Cardiac fibroblast (primary cell): ENCODE measurements at regions not wholly inside any gene's neighbourhood (a gene's known extent, or its start where the extent isn't known, plus 50 kb on each side); places are given as distances from the start of the nearest gene placed in this dataset.

ENCODE experiments used
- DNase-seq, 2 donors: peaks; one replicate each; pipeline versions ENCODE4 v3.0.0 to v3.0.0-alpha.2; 2010; ENCODE audit warnings: low read depth in 2 of 2
- H3K4me3 ChIP-seq, 2 donors: replicated peaks in 1 of 2; 1 replicate in 1 of 2; 2 replicates in 1 of 2; pipeline ENCODE4 v1.5.1; 2011; ENCODE audit warnings: low read depth in 2 of 2, low read length in 2 of 2, mild to moderate bottlenecking in 2 of 2, moderate library complexity in 1 of 2
- TF ChIP-seq, protein P1 (sequence below): IDR thresholded peaks from one replicate; pipeline ENCODE4 v1.5.1; 2011; ENCODE audit warnings: low read depth, mild to moderate bottlenecking, low read length, inconsistent platforms

- no peak overlapping the region for H3K4me3 ChIP-seq
- TF ChIP-seq, protein P1, sequence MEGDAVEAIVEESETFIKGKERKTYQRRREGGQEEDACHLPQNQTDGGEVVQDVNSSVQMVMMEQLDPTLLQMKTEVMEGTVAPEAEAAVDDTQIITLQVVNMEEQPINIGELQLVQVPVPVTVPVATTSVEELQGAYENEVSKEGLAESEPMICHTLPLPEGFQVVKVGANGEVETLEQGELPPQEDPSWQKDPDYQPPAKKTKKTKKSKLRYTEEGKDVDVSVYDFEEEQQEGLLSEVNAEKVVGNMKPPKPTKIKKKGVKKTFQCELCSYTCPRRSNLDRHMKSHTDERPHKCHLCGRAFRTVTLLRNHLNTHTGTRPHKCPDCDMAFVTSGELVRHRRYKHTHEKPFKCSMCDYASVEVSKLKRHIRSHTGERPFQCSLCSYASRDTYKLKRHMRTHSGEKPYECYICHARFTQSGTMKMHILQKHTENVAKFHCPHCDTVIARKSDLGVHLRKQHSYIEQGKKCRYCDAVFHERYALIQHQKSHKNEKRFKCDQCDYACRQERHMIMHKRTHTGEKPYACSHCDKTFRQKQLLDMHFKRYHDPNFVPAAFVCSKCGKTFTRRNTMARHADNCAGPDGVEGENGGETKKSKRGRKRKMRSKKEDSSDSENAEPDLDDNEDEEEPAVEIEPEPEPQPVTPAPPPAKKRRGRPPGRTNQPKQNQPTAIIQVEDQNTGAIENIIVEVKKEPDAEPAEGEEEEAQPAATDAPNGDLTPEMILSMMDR = no peak
- peak; percentile 73 to 77 for DNase-seq
Observed at GRCh38 chr2:236972491-236973342, 113.0 kb upstream of the COPS8 start.

- DNase-seq = no peak
- TF ChIP-seq, protein P1 = no peak
- no peak overlapping the region for H3K4me3 ChIP-seq
Observed at GRCh38 chr2:236973343-236973980, 112.2 kb upstream of the COPS8 start.

GRCh38 chr2:236974148-236974547 is 111.5 kb upstream of the COPS8 start:
- DNase-seq = no peak
- H3K4me3 ChIP-seq = no peak overlapping the region
- TF ChIP-seq, protein P1 = no peak

DNA sequence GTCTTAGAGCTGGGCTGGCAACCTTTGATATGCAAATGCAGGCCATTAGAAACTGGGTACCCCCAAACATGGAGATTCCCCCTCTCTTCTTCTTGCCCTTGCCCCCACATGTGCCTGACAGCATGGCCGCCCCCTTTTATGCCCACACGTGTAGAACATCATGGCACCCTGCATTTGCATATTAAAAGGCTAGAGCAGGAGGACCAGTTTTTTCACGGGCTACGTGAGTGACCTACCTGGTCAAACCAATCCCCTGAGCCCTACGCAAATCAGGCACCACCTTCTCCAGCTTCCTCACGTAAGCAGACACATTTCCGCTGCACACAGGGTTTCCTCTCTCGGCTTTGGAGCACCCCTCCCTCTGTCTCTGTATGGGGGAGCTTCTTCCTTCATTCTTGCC is 110.9 kb upstream of the COPS8 start:
- TF ChIP-seq, protein P1 = no peak
- H3K4me3 ChIP-seq = no peak overlapping the region
- no peak for DNase-seq

GRCh38 chr2:236975766-236976165 is 109.9 kb upstream of the COPS8 start:
- TF ChIP-seq, protein P1 = no peak
- DNase-seq = no peak
- H3K4me3 ChIP-seq = no peak overlapping the region

- TF ChIP-seq, protein P1 = no peak
- DNase-seq = peak in 1 of 2 donors; percentile 43
- no peak overlapping the region for H3K4me3 ChIP-seq
Observed at GRCh38 chr2:236976266-236977062, 109.2 kb upstream of the COPS8 start.
